Testis (tissue), 2 donors: ENCODE measurements at regions not wholly inside any gene's neighbourhood (a gene's known extent, or its start where the extent isn't known, plus 50 kb on each side); places are given as distances from the start of the nearest gene placed in this dataset.

Experiments used
- CTCF ChIP-seq, 3 experiments: fragments of 450-650 bp in 2 of 3; fragments of 200-600 bp in 1 of 3; sonication (generic) in 1 of 3; IDR thresholded peaks; one replicate each; pipeline ENCODE4 v1.5.1; 2016 to 2019; ENCODE audit warnings: antibody characterized with exemption in 3 of 3, mild to moderate bottlenecking in 2 of 3, moderate library complexity in 1 of 3
- POLR2A ChIP-seq: fragments of 450-650 bp; IDR thresholded peaks from one replicate; pipeline ENCODE4 v1.6.1; 2017; ENCODE audit warnings: antibody characterized with exemption, mild to moderate bottlenecking, moderate library complexity

DNA sequence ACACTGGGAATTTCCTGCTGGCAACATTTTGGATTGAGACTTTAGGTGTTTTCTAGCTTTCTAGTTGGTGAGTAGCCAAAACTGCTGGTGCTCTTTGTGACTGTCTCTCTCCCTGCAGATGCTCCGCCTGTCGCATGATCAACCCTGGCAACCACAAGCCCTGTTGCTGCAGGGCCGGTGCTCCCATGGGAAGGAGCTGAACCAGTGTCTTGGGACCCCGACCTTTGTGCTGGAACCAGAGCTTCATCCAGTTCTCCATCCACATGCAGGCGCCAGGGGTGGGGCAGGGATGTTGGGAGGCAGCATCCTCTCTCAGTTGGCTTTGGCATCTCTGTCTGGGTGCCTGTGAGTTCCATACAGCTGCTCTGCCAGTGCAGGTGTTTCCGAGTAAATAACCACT is 306.2 kb upstream of the MKI67 start:
- no peak for TF ChIP-seq CTCF (IDR thresholded peaks at IDR 0.05)
- TF ChIP-seq POLR2A, result no peak
